ENCODE measurements at regions not wholly inside any gene's neighbourhood (a gene's known extent, or its start where the extent isn't known, plus 50 kb on each side); places are given as distances from the start of the nearest gene placed in this dataset.

DNA sequence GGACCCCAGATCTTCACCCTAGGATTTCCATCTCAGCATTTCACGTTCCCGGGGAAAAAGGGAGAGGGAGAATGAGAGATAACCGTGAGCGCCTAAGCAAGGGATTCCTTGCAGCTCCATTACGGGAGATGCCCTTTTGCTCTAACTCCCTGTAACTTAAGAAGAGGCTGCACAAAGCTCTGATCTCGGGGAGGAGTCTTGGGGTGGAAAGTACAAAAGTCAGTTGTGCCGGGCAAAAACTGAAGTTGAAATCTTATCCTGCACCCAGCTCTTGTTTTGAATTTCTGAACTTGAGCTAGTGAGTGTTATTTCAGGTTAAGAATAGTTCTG is 256.4 kb upstream of the SOX21 start:
- H3K27me3 ChIP-seq (ENCODE audit: control insufficient read depth, insufficient read depth, low read length): no peaks in the 10 kb centered on the region
- CTCF ChIA-PET: no interaction called here
- POLR2A ChIA-PET: interaction anchor here (0.5 kb wide), 1 partner anchor 87 kb away, joined by 5 read pairs; no protein-coding TSS in a partner anchor

DNA sequence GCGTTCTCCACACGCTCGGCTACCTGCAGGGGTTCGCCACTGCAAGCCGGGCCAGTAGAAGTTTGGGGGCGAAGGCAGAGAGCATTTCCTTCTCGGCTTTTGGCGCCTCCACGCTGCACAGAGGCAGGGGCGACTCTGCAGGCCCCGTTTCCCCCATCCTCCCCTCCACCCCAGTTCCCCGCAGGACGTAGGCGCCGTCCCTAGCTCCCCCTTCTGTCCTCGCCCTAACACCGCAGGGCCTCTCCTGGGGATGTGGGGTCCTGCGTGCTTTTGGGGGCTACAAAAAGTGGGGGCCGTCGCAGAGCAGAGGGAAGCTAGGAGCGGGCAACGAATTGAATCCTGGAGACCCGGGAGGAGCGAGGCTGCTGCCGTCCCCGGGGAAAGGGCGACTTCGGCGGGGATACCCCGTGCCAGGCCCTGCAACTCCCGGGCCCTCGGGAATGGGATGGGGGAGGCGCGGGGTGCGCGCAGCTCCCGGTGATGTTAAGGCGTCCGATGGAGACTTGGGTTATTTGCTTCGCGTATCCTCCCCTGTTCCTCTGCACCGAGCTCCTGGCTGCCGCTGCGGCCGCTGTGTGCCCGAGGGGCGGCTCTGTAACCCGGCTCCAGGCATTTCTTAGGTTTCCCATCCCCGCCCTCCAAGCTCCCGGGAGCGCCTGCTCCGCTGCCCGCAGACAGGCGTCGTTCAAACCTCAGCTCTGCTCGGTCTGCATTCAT is 255.9 kb upstream of the SOX21 start:
- TF ChIP-seq, protein P1, sequence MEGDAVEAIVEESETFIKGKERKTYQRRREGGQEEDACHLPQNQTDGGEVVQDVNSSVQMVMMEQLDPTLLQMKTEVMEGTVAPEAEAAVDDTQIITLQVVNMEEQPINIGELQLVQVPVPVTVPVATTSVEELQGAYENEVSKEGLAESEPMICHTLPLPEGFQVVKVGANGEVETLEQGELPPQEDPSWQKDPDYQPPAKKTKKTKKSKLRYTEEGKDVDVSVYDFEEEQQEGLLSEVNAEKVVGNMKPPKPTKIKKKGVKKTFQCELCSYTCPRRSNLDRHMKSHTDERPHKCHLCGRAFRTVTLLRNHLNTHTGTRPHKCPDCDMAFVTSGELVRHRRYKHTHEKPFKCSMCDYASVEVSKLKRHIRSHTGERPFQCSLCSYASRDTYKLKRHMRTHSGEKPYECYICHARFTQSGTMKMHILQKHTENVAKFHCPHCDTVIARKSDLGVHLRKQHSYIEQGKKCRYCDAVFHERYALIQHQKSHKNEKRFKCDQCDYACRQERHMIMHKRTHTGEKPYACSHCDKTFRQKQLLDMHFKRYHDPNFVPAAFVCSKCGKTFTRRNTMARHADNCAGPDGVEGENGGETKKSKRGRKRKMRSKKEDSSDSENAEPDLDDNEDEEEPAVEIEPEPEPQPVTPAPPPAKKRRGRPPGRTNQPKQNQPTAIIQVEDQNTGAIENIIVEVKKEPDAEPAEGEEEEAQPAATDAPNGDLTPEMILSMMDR (IDR thresholded peaks at IDR 0.05): peak; percentile 58
- TF ChIP-seq TCF7L2 (IDR thresholded peaks at IDR 0.05; ENCODE audit: low read depth, low read length) (no peak), POLR2AphosphoS5 (IDR thresholded peaks at IDR 0.05; ENCODE audit: low read depth, low read length) (no peak)
- intact Hi-C loops (cut with micrococcal nuclease; ENCODE audit: unreplicated experiment) (loop anchor here (2.0 kb wide), 1 partner anchor 293 kb away; no protein-coding TSS in a partner anchor), in situ Hi-C loops (cut with HindIII; ENCODE audit: low pct_unique_long_range_greater_than_20kb, low sequenced_read_pairs) (no loop called here)
- CTCF ChIA-PET: interaction anchor here (0.8 kb wide), 1 partner anchor 442 kb away, joined by 8 read pairs; no protein-coding TSS in a partner anchor
- Histone ChIP-seq H3K4me3 (ENCODE audit: low read depth in 2 of 2, low read length in 2 of 2) (peak overlapping the region; percentile 46 to 72), H3K9me3 (ENCODE audit: control insufficient read depth, insufficient read depth, low read depth, low read length) (no peaks in the 10 kb centered on the region), H3K4me1 (ENCODE audit: control insufficient read depth, insufficient read depth, low read length) (peaks cover 7% of the 10 kb centered on the region), H3K36me3 (ENCODE audit: control insufficient read depth, insufficient read depth, low read length) (no peaks in the 10 kb centered on the region), H3K27me3 (ENCODE audit: control insufficient read depth, insufficient read depth, low read length) (no peaks in the 10 kb centered on the region), H3K27ac (ENCODE audit: low read length) (peak overlapping the region; percentile 48)
- POLR2A ChIA-PET: interaction anchor here (0.5 to 0.6 kb wide), 2 partner anchors 16 to 87 kb away, joined by 3 to 5 read pairs; no protein-coding TSS in a partner anchor
- DNase-seq (ENCODE audit: low read depth, low spot score): no peak
- ATAC-seq: peak; percentile 88
- no TSS peak for BruUV-seq (replicated peaks)

More for the DNA sequence above, 256.4 kb upstream of the SOX21 start:
- no peak for DNase-seq (ENCODE audit: low read depth, low spot score)
- peak overlapping the region; percentile 48 for H3K27ac ChIP-seq (ENCODE audit: low read length)
- H3K4me1 ChIP-seq (ENCODE audit: control insufficient read depth, insufficient read depth, low read length): peaks cover 7% of the 10 kb centered on the region
- in situ Hi-C loops (cut with HindIII; ENCODE audit: low pct_unique_long_range_greater_than_20kb, low sequenced_read_pairs) (no loop called here), intact Hi-C loops (cut with micrococcal nuclease; ENCODE audit: unreplicated experiment) (loop anchor here (2.0 kb wide), 1 partner anchor 294 kb away; no protein-coding TSS in a partner anchor)
- H3K4me3 ChIP-seq (ENCODE audit: low read depth in 2 of 2, low read length in 2 of 2): peak overlapping the region; percentile 46 to 72
- peak; percentile 41 for ATAC-seq
- H3K9me3 ChIP-seq (ENCODE audit: control insufficient read depth, insufficient read depth, low read depth, low read length): no peaks in the 10 kb centered on the region
- TF ChIP-seq, protein P1 (IDR thresholded peaks at IDR 0.05): no peak
- TF ChIP-seq TCF7L2 (IDR thresholded peaks at IDR 0.05; ENCODE audit: low read depth, low read length): no peak
- TF ChIP-seq, protein P2, sequence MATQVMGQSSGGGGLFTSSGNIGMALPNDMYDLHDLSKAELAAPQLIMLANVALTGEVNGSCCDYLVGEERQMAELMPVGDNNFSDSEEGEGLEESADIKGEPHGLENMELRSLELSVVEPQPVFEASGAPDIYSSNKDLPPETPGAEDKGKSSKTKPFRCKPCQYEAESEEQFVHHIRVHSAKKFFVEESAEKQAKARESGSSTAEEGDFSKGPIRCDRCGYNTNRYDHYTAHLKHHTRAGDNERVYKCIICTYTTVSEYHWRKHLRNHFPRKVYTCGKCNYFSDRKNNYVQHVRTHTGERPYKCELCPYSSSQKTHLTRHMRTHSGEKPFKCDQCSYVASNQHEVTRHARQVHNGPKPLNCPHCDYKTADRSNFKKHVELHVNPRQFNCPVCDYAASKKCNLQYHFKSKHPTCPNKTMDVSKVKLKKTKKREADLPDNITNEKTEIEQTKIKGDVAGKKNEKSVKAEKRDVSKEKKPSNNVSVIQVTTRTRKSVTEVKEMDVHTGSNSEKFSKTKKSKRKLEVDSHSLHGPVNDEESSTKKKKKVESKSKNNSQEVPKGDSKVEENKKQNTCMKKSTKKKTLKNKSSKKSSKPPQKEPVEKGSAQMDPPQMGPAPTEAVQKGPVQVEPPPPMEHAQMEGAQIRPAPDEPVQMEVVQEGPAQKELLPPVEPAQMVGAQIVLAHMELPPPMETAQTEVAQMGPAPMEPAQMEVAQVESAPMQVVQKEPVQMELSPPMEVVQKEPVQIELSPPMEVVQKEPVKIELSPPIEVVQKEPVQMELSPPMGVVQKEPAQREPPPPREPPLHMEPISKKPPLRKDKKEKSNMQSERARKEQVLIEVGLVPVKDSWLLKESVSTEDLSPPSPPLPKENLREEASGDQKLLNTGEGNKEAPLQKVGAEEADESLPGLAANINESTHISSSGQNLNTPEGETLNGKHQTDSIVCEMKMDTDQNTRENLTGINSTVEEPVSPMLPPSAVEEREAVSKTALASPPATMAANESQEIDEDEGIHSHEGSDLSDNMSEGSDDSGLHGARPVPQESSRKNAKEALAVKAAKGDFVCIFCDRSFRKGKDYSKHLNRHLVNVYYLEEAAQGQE (IDR thresholded peaks at IDR 0.05; ENCODE audit: insufficient read depth in 1 of 2, low read depth in 2 of 2, low read length in 1 of 2): no peak
- no peaks in the 10 kb centered on the region for H3K36me3 ChIP-seq (ENCODE audit: control insufficient read depth, insufficient read depth, low read length)
- BruUV-seq (replicated peaks): no TSS peak

Measured in Panc1 (cell line).